HG03558 (cell line): ENCODE measurements at regions not wholly inside any gene's neighbourhood (a gene's known extent, or its start where the extent isn't known, plus 50 kb on each side); places are given as distances from the start of the nearest gene placed in this dataset.
A peak's percentile ranks its signal among the peaks of the same experiment; 100 is the strongest.

ENCODE experiments used
- ATAC-seq: cut with Tn5 transposase; IDR thresholded peaks from one replicate; pipeline ENCODE4 v1.9.1; 2021; ENCODE audit warnings: moderate number of reproducible peaks; ENCODE audit not compliant: unreplicated experiment; ENCODE audit errors: extremely low read depth

DNA sequence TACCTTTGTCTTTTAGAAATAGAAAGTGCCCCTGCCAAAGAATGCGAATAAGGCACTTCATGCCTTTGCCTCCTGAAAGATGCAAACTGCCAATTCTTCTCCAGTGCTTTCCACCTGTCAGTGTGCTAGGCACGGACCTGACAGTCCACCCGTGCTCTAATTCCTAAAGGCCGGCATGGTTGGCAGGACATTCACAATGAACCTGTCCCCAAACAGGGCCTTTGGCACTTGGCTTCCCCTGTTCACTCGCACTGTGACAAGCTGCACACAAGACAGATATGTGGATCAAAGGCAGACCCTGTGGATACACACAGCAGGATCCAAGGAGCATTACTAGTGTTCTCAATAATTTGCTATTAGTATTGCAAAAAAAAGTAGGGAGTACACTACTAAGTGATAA, 505.7 kb upstream of the AGTR1 start:
- ATAC-seq: no peak

DNA sequence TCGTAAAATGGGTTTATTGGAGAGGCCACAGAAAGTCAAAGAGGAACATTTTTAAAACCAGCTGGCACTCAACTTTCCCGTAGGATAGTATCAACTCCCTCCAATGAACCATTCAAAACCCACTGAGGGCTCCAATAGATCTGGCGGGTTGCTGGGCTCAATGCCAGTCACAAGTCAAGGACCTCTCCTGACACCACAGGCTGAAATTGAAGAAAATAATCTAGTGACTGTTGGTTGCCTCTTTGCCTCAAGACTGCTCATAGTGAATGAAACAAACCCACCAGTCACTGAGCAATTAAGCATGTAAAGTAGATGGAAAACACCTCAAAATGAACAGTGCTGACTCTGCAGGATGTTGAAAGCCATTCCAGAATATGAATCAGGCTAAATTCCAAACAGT, 500.6 kb upstream of the AGTR1 start:
- ATAC-seq: no peak

DNA sequence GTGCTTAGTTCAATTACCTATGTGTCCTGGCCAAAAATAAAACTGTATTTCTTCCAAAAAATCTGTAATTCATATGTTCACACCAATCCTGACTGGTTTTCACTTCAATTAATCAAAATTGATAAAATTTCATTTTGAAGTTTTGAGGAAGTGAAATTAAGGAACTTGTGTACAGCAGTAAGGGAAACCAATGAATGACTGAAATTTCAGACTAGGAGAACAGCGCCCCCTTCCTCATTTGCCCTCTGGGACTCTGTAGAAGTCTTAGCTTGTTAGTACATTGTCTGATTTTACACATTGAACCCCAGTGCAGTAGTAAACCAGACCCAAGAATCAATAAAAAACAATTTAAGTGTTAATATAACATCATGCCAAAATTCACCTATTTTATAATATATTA, 495.3 kb upstream of the AGTR1 start:
- ATAC-seq: no peak

GRCh38 chr3:148203297-148204010, 494.2 kb upstream of the AGTR1 start:
- ATAC-seq: no peak

GRCh38 chr3:148204131-148204530, 493.6 kb upstream of the AGTR1 start:
- ATAC-seq: no peak

- no peak for ATAC-seq
These were observed 491.7 kb upstream of the AGTR1 start for GRCh38 chr3:148205977-148206376.

- no peak for ATAC-seq
These were observed 491.3 kb upstream of the AGTR1 start for GRCh38 chr3:148206446-148206845.

- ATAC-seq: no peak
These were observed 488.7 kb upstream of the AGTR1 start for GRCh38 chr3:148208975-148209374.

DNA sequence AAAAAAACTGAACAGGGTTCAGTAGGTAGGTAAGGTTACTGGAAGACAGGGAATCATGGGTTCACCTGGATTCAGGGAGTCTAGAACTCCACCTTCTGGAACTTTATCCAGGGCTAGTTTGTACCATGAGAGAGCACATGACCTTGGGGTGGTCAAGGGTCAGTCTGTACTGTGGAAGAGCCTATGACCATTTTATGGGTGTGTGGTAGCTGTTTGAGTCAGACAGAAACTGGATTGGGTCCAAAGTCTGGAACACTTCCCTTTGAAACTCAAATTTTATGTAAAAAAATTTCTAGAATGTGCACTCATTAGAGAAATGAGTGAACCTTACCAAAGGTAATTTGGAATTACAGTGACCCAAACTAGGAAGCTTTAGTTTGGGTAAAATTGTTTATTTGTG, 486.0 kb upstream of the AGTR1 start:
- ATAC-seq: peak; percentile 54

GRCh38 chr3:148214705-148215104, 483.0 kb upstream of the AGTR1 start:
- no peak for ATAC-seq

DNA sequence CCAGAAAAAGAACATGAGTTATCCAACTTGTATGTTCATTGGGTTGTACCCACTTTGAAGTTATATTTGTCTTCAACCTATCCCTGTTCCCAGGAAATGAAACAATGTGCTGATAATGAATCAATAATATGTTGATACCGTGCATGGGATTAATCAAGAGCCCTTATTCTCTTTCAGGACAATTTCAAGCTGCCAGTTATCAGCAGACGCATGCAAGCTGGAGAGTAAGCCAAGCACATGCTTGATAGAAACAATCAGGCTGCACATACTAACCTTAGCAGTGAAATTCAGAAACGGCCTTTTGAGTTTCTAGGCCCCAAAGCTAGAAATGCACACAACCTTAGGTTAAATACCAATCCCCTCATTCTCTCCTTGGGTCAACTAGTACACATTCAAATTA, 480.4 kb upstream of the AGTR1 start:
- no peak for ATAC-seq

GRCh38 chr3:148218222-148218621, 479.5 kb upstream of the AGTR1 start:
- ATAC-seq: no peak

DNA sequence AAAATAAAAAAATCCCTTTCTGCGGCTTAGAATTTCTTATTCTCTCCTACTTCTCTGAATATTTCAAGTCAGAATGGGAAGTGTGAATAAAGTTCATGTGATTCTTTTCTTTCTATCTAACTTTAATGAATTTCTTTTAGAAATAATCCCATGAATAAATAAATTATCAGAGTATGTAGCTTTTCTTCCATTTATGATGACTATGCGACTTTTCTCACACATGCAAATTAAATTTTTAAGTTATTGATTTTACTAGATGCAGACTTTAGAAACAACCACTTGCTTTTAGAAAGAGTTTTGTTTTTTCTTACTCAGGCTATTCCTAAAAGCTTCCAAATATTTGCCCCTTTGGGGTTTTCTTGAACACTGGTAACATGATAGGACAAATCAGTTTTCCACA, 477.7 kb upstream of the AGTR1 start:
- no peak for ATAC-seq

GRCh38 chr3:148221303-148221702, 476.4 kb upstream of the AGTR1 start:
- no peak for ATAC-seq

DNA sequence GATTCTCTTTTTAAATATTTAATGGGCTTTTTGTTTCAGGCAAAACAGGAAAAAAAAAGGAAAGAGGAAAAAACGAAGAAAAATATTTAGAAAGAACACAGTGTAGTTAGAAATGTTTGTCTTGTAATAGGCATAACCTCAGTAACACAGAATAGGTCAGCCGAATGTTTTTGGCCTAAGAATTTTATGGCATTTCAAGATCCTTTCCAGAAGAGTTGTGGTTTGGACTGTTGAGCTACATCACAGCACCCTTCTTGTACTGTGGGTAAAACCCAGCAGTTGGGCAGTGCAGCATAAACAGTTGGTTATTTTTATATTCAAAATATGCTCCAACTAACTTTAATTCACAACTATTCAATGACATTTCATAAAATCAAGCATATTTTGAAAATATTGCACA, 474.4 kb upstream of the AGTR1 start:
- no peak for ATAC-seq

GRCh38 chr3:148226246-148226645, 471.5 kb upstream of the AGTR1 start:
- no peak for ATAC-seq

DNA sequence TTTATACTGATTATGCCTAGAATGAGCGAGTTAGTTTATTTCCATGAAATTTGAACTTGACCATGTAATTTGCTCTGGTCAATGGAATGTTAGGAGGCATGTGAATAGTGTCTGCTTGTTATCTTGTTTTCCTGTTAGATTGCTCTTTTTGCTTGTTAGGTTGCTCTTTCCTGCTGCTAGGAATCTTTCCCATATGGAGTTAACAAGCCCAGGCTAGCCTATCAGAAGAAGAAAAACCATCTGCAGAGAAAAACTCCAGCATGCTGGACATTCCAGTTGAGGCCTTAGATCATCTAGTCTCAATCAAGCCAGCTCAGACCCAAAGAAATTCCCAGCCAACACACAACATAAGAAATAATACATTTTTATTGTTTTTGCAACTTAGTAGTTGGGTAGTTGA, 470.2 kb upstream of the AGTR1 start:
- no peak for ATAC-seq

- peak; percentile 35 for ATAC-seq
These were observed 468.6 kb upstream of the AGTR1 start for GRCh38 chr3:148229107-148229506.

DNA sequence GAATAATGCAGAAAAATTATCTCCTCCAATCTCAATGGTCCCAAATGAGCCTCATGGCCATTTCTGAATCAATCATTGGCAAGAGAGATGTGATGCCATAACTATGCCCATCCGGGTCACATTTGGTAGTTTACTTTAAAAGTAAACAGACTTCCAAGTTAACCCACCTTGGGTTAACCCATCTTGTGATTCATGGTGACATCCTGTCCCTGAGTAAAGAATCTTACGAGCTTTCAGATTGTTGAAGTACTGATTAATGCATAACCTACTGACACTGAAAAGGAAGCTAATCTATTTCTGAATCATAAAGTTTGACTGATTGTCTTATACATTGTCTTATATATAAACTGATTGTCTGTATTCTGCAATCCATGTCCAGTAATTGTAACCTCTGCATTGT, 467.2 kb upstream of the AGTR1 start:
- no peak for ATAC-seq

DNA sequence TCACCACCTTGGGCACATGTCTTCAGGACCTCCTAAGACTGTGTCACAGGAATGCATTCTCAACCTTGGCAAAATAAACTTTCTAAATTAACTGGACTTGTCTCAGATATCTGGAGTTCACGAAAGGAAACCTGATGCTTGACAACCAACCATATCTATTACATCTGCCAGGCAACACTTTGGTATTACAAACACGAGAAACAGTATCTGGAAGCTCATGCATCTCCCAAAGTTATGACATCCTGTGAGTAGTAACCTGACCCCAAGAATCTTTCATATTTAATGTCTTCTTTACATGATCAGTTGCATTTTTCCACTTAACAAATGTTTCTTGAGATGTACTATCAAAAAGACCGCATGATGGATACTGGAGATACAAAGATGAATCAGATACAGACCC, 465.3 kb upstream of the AGTR1 start:
- no peak for ATAC-seq

GRCh38 chr3:148233403-148233802, 464.3 kb upstream of the AGTR1 start:
- no peak for ATAC-seq

- ATAC-seq: no peak
These were observed 463.2 kb upstream of the AGTR1 start for GRCh38 chr3:148234536-148234935.

DNA sequence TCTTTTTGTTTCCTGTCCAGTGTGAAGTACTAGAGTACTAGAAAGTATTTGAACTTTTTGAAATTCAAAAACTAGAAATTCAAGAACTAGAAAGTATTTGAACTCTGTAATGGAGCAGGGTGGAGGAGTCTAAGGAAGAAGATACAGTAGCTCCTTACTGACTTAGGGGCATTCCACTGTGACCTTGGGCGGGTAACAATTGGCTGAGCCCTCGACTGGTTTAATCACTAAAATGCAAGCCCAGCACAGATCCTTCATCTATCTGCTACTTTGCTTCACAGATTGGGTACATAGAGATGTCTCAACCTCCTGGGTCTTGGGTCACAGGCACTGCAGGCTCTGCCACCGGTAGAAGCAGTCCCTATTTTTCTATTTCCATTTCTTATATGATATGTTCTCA, 462.1 kb upstream of the AGTR1 start:
- no peak for ATAC-seq
